ENCODE measurements at regions not wholly inside any gene's neighbourhood (a gene's known extent, or its start where the extent isn't known, plus 50 kb on each side); places are given as distances from the start of the nearest gene placed in this dataset.
A peak's percentile ranks its signal among the peaks of the same experiment; 100 is the strongest.

GRCh38 chr9:111150181-111150580 lies 111.9 kb upstream of the LPAR1 start:
- Histone ChIP-seq H3K9me3 (no peaks in the 10 kb centered on the region), H3K27me3 (no peaks in the 10 kb centered on the region), H3K4me1 (peaks cover 19% of the 10 kb centered on the region), H3K36me3 (no peaks in the 10 kb centered on the region), H3K27ac (no peak overlapping the region), H3K4me3 (no peak overlapping the region)
- DNase-seq (ENCODE audit: extremely low spot score in 2 of 2): no peak
- TF ChIP-seq POLR2AphosphoS5 (IDR thresholded peaks at IDR 0.05; ENCODE audit: insufficient read depth in 1 of 2, low read depth in 1 of 2): no peak
- TF ChIP-seq CTCF (IDR thresholded peaks at IDR 0.05): no peak
- no peak for TF ChIP-seq POLR2A (IDR thresholded peaks at IDR 0.05)
- intact Hi-C loops (cut with DNase I): no loop called here

- no peaks in the 10 kb centered on the region for H3K36me3 ChIP-seq
Observed at GRCh38 chr9:111149018-111149759, 110.9 kb upstream of the LPAR1 start.

GRCh38 chr9:111148052-111149017 lies 110.1 kb upstream of the LPAR1 start:
- no peak overlapping the region for H3K4me3 ChIP-seq
- no peaks in the 10 kb centered on the region for H3K36me3 ChIP-seq
- H3K9me3 ChIP-seq: no peaks in the 10 kb centered on the region
- H3K27ac ChIP-seq: peak overlapping the region; percentile 63
- intact Hi-C loops (cut with DNase I): no loop called here
- H3K4me1 ChIP-seq: peaks cover 19% of the 10 kb centered on the region
- H3K27me3 ChIP-seq: no peaks in the 10 kb centered on the region
- DNase-seq (ENCODE audit: extremely low spot score in 2 of 2): no peak
- no peak for TF ChIP-seq POLR2AphosphoS5 (IDR thresholded peaks at IDR 0.05; ENCODE audit: insufficient read depth in 1 of 2, low read depth in 1 of 2)
- TF ChIP-seq POLR2A (IDR thresholded peaks at IDR 0.05): no peak
- TF ChIP-seq CTCF (IDR thresholded peaks at IDR 0.05): no peak

More at GRCh38 chr9:111149018-111149759, 110.9 kb upstream of the LPAR1 start:
- Histone ChIP-seq H3K27me3 (no peaks in the 10 kb centered on the region), H3K4me3 (no peak overlapping the region), H3K4me1 (peaks cover 19% of the 10 kb centered on the region), H3K9me3 (no peaks in the 10 kb centered on the region), H3K27ac (peak overlapping the region; percentile 63)
- DNase-seq (ENCODE audit: extremely low spot score in 2 of 2): no peak
- intact Hi-C loops (cut with DNase I): no loop called here
- TF ChIP-seq POLR2A (IDR thresholded peaks at IDR 0.05) (no peak), CTCF (IDR thresholded peaks at IDR 0.05) (no peak), POLR2AphosphoS5 (IDR thresholded peaks at IDR 0.05; ENCODE audit: insufficient read depth in 1 of 2, low read depth in 1 of 2) (no peak)

- H3K27me3 ChIP-seq: no peaks in the 10 kb centered on the region
- H3K4me1 ChIP-seq: peaks cover 14% of the 10 kb centered on the region
- TF ChIP-seq CTCF (IDR thresholded peaks at IDR 0.05): no peak
- TF ChIP-seq POLR2A (IDR thresholded peaks at IDR 0.05): no peak
- TF ChIP-seq POLR2AphosphoS5 (IDR thresholded peaks at IDR 0.05; ENCODE audit: insufficient read depth in 1 of 2, low read depth in 1 of 2): no peak
- H3K4me3 ChIP-seq: no peak overlapping the region
- H3K9me3 ChIP-seq: no peaks in the 10 kb centered on the region
- no peak overlapping the region for H3K27ac ChIP-seq
- H3K36me3 ChIP-seq: no peaks in the 10 kb centered on the region
- DNase-seq (ENCODE audit: extremely low spot score in 2 of 2): no peak
- intact Hi-C loops (cut with DNase I): no loop called here
Observed at GRCh38 chr9:111147041-111147440, 108.8 kb upstream of the LPAR1 start.
